ENCODE measurements at regions not wholly inside any gene's neighbourhood (a gene's known extent, or its start where the extent isn't known, plus 50 kb on each side); places are given as distances from the start of the nearest gene placed in this dataset.

DNA sequence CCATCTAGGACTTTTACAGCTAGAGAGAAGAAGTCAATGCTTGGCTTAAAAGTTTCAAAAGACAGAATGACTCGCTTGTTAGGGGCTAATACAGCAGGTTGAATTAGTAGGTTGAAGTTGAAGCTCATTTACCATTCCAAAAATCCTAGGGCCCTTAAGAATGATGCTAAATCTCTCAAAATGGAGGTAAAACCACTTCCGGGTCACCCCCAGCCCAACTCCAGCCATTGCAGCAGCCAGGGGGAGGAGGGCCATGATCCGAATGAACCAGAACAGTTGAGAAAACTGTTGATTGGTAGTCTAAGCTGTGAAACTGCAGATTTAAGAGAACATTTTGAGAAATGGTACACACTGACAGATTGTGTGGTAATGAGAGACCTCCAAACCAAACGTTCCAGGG lies 245.4 kb downstream of the HNRNPD start:
- Histone ChIP-seq H3K4me1 (replicated peaks in 1 of 4; ENCODE audit: control insufficient read depth in 3 of 4, insufficient read depth in 4 of 4, low read length in 3 of 4) (no peaks in the 10 kb centered on the region), H2BK12ac (ENCODE audit: low read depth, low read length) (no peak overlapping the region), H3K36me3 (ENCODE audit: control insufficient read depth in 2 of 4, insufficient read depth in 4 of 4, low read length in 3 of 4) (no peaks in the 10 kb centered on the region), H3K4ac (replicated peaks; ENCODE audit: insufficient read length, low read depth, low read length) (no peak overlapping the region), H2AFZ (ENCODE audit: low read length) (no peak overlapping the region), H4K5ac (ENCODE audit: insufficient read length, low read depth, low read length) (no peak overlapping the region), H4K91ac (replicated peaks; ENCODE audit: insufficient read length, low read length) (no peak overlapping the region), H3K56ac (replicated peaks; ENCODE audit: insufficient read length, low read depth, low read length) (no peak overlapping the region), H3K9ac (replicated peaks in 1 of 4; ENCODE audit: extremely low read depth in 1 of 4, low read depth in 3 of 4, low read length in 3 of 4) (no peak overlapping the region), H2AK5ac (ENCODE audit: low read depth, low read length) (no peak overlapping the region), H3K4me2 (ENCODE audit: insufficient read depth in 1 of 2, low read depth in 2 of 2, low read length in 2 of 2) (no peak overlapping the region), H3K23me2 (ENCODE audit: low read depth, low read length) (no peaks in the 10 kb centered on the region), H4K8ac (ENCODE audit: extremely low read depth, insufficient read depth, low read length) (no peak overlapping the region; the same call in 1 of the 2 replicates), H3K23ac (ENCODE audit: insufficient read length) (no peak overlapping the region), H2BK15ac (ENCODE audit: low read length) (no peak overlapping the region), H4K20me1 (replicated peaks in 1 of 2; ENCODE audit: control insufficient read depth in 1 of 2, insufficient read depth in 2 of 2, low read length in 2 of 2) (no peaks in the 10 kb centered on the region), H3K27ac (ENCODE audit: low read depth, low read length) (no peak overlapping the region), H2BK120ac (replicated peaks; ENCODE audit: low read depth, low read length) (no peak overlapping the region), H3K4me3 (ENCODE audit: extremely low read depth in 1 of 4, insufficient read depth in 2 of 4, low read depth in 3 of 4, low read length in 4 of 4) (no peak overlapping the region), H3K79me1 (ENCODE audit: low read depth, low read length) (no peaks in the 10 kb centered on the region), H2BK20ac (ENCODE audit: low read length) (no peak overlapping the region), H3K18ac (ENCODE audit: extremely low read depth, low read length) (no peak overlapping the region), H3K27me3 (replicated peaks in 1 of 4; ENCODE audit: control insufficient read depth in 3 of 4, extremely low read depth in 1 of 4, insufficient read depth in 3 of 4, low read length in 3 of 4) (no peaks in the 10 kb centered on the region), H3K14ac (ENCODE audit: insufficient read length) (no peak overlapping the region), H3K9me3 (ENCODE audit: insufficient read depth in 2 of 2, low read depth in 1 of 2, low read length in 1 of 2) (no peaks in the 10 kb centered on the region), H2BK5ac (ENCODE audit: low read depth, low read length) (no peak overlapping the region), H3K79me2 (ENCODE audit: control insufficient read depth in 1 of 2, insufficient read depth in 2 of 2, low read length in 2 of 2) (no peaks in the 10 kb centered on the region)
- TF ChIP-seq RBBP5 (IDR thresholded peaks at IDR 0.05; ENCODE audit: borderline replicate concordance, low read depth, low read length), result no peak
- no peak for TF ChIP-seq BACH1 (IDR thresholded peaks at IDR 0.05; ENCODE audit: low read length)
- no peak for TF ChIP-seq TAF7 (optimal IDR thresholded peaks at IDR 0.05; ENCODE audit: borderline replicate concordance, low read depth, low read length)
- TF ChIP-seq HDAC2 (IDR thresholded peaks at IDR 0.05; ENCODE audit: borderline replicate concordance in 1 of 2, low read depth in 2 of 2, low read length in 2 of 2), result no peak
- TF ChIP-seq SIRT6 (IDR thresholded peaks at IDR 0.05; ENCODE audit: low read length), result no peak
- TF ChIP-seq POLR2AphosphoS5 (IDR thresholded peaks at IDR 0.05; ENCODE audit: low read depth, low read length), result no peak
- TF ChIP-seq SP1 (IDR thresholded peaks at IDR 0.05; ENCODE audit: low read depth, low read length), result no peak
- FAIRE-seq (no peak), DNase-seq (ENCODE audit: low read depth in 1 of 2, low spot score in 2 of 2) (no peak)
- ChIA-PET POLR2A (ENCODE audit: partially characterized antibody) (no interaction called here), CTCF (ENCODE audit: partially characterized antibody) (interaction anchor here (1.0 kb wide), 1 partner anchor 66 kb away, joined by 3 read pairs; no protein-coding TSS in a partner anchor)
- 82% methylated on average over 4 of the region's 4 CpGs; no CpG with 5 or more reads in 1 of the 2 experiments for WGBS, 2 experiments (ENCODE audit: extremely low coverage in 1 of 2, insufficient coverage in 1 of 2, insufficient read length in 1 of 2, insufficient replicate concordance in 2 of 2, low coverage in 1 of 2, low lambda C conversion rate in 2 of 2, missing lambda C conversion rate in 1 of 2)

Measured in H1 (cell line).